Epithelial cell of esophagus (primary cell): ENCODE measurements at regions not wholly inside any gene's neighbourhood (a gene's known extent, or its start where the extent isn't known, plus 50 kb on each side); places are given as distances from the start of the nearest gene placed in this dataset.
"Not testable (repeated sequence)": the region's sequence is repeated elsewhere in the genome, so short reads cannot be mapped to it uniquely, and the experiment has no call there.

Experiments
- DNase-seq: peaks from one replicate; pipeline ENCODE4 v3.0.0; 2010; ENCODE audit warnings: low read depth
- H3K4me3 ChIP-seq: 2 replicates; pipeline ENCODE4 v1.5.1; 2011; ENCODE audit warnings: mild to moderate bottlenecking, low read length, control low read depth
- TF ChIP-seq, protein P1 (sequence below): IDR thresholded peaks from 2 replicates; pipeline ENCODE4 v1.5.1; 2011; ENCODE audit warnings: low read depth, mild to moderate bottlenecking, low read length, control low read depth, inconsistent platforms; ENCODE audit not compliant: insufficient read depth; ENCODE audit errors: missing control alignments

DNA sequence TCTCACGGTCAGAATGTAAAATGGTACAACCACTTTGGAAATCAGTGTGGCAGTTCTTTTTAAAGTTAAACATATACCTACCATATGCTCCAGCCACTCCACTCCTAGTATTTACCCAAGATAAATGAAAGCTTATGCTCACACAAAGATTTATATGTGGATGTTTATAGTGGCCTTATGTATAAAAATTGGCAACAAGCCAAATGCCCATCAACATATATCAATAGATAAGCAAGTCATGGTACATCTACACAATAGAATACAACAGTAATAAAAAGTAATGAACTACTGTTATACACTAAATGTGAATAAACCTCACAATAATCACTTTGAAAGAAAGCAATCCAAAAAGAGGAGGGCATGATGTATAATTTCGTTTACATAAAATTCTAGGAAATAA lies 153.5 kb upstream of the LMCD1 start:
- no peak for DNase-seq
- TF ChIP-seq, protein P1, sequence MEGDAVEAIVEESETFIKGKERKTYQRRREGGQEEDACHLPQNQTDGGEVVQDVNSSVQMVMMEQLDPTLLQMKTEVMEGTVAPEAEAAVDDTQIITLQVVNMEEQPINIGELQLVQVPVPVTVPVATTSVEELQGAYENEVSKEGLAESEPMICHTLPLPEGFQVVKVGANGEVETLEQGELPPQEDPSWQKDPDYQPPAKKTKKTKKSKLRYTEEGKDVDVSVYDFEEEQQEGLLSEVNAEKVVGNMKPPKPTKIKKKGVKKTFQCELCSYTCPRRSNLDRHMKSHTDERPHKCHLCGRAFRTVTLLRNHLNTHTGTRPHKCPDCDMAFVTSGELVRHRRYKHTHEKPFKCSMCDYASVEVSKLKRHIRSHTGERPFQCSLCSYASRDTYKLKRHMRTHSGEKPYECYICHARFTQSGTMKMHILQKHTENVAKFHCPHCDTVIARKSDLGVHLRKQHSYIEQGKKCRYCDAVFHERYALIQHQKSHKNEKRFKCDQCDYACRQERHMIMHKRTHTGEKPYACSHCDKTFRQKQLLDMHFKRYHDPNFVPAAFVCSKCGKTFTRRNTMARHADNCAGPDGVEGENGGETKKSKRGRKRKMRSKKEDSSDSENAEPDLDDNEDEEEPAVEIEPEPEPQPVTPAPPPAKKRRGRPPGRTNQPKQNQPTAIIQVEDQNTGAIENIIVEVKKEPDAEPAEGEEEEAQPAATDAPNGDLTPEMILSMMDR: no peak
- H3K4me3 ChIP-seq: no peak overlapping the region

DNA sequence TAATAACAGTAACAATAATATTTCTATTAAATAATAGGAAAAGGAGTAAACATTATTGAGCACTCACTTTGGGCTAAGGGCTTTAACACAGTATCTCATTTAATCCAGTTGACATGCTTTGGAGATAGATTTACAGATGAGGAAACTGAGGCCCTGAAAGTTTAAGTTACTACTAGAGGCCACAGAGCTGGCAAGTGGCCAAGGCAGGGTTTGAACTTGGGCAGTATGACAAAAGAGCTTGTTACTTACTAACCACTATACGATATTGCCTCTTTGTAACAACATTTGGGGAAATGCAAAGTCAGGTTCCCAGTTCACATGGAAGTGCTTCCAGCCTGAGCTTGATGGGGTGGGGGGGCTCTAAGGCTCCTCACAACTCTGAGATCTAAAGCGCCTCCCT lies 149.1 kb upstream of the LMCD1 start:
- H3K4me3 ChIP-seq: no peak overlapping the region
- TF ChIP-seq, protein P1: no peak
- no peak for DNase-seq

DNA sequence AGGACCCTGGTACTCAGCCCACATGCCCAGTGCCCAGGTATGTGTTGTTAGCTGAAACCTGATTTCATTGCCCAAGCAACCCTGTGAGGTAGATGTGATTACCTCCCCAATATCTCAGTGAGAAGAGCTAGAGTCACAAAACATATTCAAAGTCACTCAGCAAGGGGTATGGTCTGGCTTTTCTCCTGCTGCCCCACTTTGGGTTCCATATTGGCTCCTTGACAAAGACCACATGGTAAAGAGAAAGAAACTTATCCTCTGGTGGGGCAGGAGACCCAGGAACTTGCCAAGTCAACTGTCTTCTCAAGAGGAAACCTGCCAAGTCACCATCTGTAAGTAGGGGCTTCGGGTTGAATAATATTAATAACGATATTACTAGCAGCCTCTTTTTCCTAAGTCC lies 148.3 kb upstream of the LMCD1 start:
- no peak overlapping the region for H3K4me3 ChIP-seq
- TF ChIP-seq, protein P1: no peak
- no peak for DNase-seq

DNA sequence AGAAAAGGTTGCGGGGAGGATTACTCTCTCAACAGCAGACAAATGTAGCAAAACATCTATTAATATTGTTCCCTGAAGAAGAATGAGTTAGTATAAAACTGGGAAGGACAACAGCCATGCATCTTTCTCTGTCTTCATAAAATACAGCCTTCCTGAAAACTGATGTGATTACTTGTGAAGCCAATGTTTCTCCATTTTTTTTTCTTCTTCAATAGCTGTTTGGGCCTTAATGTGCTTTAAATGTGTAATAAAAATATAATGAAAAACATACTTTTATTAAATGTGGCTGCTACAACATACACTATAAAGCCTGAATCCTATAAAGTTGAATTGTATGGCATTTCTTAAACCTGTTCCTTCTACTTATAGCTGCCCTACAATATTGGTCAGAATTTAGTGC lies 146.3 kb upstream of the LMCD1 start:
- TF ChIP-seq, protein P1: no peak
- H3K4me3 ChIP-seq: no peak overlapping the region
- no peak for DNase-seq

DNA sequence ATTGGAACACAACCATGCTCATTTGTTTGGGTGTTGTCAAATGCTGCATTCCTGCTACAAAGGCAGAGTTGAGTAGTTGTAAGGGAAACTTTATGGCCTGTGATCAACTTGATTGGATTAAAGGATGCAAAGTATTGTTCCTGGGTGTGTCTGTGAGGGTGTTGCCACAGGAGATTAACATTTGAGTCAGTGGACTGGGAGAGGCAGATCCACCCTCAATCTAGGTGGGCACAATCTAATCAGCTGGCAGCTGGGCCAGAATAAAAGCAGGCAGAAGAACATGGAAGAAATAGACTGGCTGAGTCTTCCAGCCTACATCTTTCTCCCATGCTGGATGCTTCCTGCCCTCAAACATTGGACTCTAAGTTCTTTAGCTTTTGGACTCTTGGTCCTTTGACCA lies 145.6 kb upstream of the LMCD1 start:
- H3K4me3 ChIP-seq, DNase-seq: not testable (repeated sequence)

DNA sequence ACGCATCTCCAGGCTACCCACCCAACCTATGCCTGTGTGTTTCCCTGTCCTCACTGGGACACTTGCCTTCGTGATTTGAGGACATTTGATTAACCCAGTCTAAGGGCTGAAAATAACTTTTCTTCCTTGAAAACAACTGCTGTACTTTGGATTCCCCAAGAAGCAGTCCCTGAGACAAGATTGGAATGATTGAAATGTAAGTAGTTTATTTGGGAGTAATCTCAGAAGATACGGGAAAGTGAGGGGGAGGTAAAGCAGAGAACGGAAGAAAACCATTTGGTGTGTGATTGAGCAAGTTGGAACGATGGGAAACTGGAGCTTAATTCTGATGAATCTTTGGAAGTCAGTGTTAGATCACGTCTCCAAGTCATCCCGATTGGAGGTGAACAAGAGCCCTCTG lies 143.8 kb upstream of the LMCD1 start:
- no peak overlapping the region for H3K4me3 ChIP-seq
- TF ChIP-seq, protein P1: no peak
- DNase-seq: no peak

DNA sequence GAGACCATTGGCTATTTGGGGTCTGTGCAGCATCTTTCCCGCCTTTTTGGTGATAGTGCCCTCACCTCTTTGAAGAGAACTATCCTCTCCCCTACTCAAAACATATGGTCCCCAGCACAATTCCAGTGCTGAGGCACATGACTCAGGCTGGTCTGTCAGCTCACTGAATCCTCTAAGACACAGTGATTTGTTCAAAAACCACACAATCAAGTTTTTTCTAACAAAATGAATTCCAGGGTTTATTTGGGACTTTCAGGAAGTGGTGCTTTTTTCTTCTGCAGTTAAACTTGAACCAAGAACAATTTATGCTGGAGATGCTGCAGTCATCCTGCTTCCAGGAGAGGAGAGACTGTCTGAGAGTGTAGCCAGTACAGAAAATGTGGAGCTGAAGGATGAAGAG lies 142.5 kb upstream of the LMCD1 start:
- H3K4me3 ChIP-seq: no peak overlapping the region
- TF ChIP-seq, protein P1: no peak
- no peak for DNase-seq

DNA sequence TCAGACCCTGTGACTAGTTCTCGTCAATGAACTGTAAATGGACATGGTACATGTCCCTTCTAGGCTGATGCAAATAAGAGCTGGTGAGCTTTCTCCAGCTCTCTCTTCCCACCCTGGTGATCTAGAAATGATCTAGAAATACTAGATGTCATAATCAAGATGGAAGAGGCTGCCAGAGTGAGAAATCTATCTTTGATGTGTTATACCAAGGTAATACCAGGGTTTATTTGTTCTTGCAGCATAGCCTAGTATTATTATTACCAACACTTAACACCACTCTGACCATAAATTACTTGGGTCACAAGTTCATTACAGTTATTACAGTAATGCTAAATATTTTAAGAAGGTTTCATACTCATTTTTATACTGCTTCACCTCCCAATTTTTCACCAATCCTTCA lies 138.4 kb upstream of the LMCD1 start:
- DNase-seq: no peak
- TF ChIP-seq, protein P1: no peak
- no peak overlapping the region for H3K4me3 ChIP-seq
